Lung (tissue), 11 donors: ENCODE measurements at regions not wholly inside any gene's neighbourhood (a gene's known extent, or its start where the extent isn't known, plus 50 kb on each side); places are given as distances from the start of the nearest gene placed in this dataset.

Experiments used
- ATAC-seq: fragments of 200-7000 bp; cut with Tn5 transposase; one replicate; pipeline ENCODE4 v1.9.1; 2020; ENCODE audit warnings: moderate number of reproducible peaks; ENCODE audit not compliant: insufficient read depth, low FRiP score
- DNase-seq, 3 donors: peaks; one replicate each; pipeline ENCODE4 v3.0.0-alpha.2; 2013 to 2017
- H3K27ac ChIP-seq, 2 donors: one replicate each; pipeline ENCODE4 v1.5.1; 2013; ENCODE audit warnings: mild to moderate bottlenecking in 2 of 2, moderate library complexity in 2 of 2, control low read depth in 1 of 2, inconsistent platforms in 1 of 2, low read depth in 1 of 2, low read length in 1 of 2
- H3K27me3 ChIP-seq, 3 donors: one replicate each; pipeline ENCODE4 v1.5.1; 2013; ENCODE audit warnings: low read length in 2 of 3; ENCODE audit not compliant: control insufficient read depth in 3 of 3, insufficient read depth in 3 of 3
- H3K36me3 ChIP-seq, 4 donors: one replicate each; pipeline ENCODE4 v1.5.1; 2013; ENCODE audit warnings: low read length in 4 of 4, mild to moderate bottlenecking in 1 of 4, moderate library complexity in 1 of 4; ENCODE audit not compliant: control insufficient read depth in 4 of 4, insufficient read depth in 4 of 4
- H3K4me1 ChIP-seq, 5 donors: one replicate each; pipeline ENCODE4 v1.5.1; 2013; ENCODE audit warnings: low read length in 5 of 5, mild to moderate bottlenecking in 2 of 5, moderate library complexity in 1 of 5; ENCODE audit not compliant: control insufficient read depth in 5 of 5, insufficient read depth in 5 of 5
- H3K4me3 ChIP-seq: one replicate; pipeline ENCODE4 v1.5.1; 2013; ENCODE audit warnings: mild to moderate bottlenecking, control low read depth, moderate library complexity
- H3K9ac ChIP-seq, 2 donors: one replicate each; pipeline ENCODE4 v1.5.1; 2013; ENCODE audit warnings: low read length in 2 of 2, control low read depth in 1 of 2; ENCODE audit not compliant: insufficient read depth in 1 of 2
- H3K9me3 ChIP-seq, 4 donors: one replicate each; pipeline ENCODE4 v1.5.1; 2013; ENCODE audit warnings: low read length in 3 of 4, mild to moderate bottlenecking in 1 of 4, moderate library complexity in 1 of 4; ENCODE audit not compliant: control insufficient read depth in 4 of 4, insufficient read depth in 3 of 4
- WGBS, 2 donors: extraction: QIAGEN DNeasy Blood & Tissue Kit; methylation state at CpG; one replicate each; pipeline ENCODE4 v1.1.7; 2013; 5-methylcytosine and 5-hydroxymethylcytosine counted together
- TF ChIP-seq, protein P1 (sequence below): IDR thresholded peaks from 2 replicates; pipeline ENCODE4 v1.5.1; 2012; ENCODE audit warnings: mild to moderate bottlenecking; ENCODE audit errors: control extremely low read depth, extremely low read depth
- donor health status: control.
- donor health status: control.
- donor health status: Bipolar disorder and iron deficiency.
- donor health status: healthy.
- donor health status: DM: yes; HTN: yes; CAD: no.

DNA sequence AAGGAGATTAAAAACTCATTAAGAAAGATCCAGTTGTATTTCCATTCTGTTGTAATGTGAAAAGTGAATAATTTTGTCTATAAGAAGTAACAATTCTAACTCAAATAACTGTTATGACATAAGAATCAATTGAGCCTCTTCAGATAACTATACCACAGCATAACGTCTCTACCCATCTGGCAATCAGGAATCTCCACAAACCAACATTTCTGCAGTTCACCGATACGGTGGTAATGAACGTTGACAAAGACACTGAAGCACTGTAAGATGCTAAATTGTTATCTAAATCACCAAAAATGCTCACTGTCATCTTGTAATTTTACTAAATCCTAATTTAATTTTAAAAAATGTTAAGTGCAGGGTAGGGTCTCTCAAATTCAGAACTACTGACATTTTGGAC lies 130.9 kb upstream of the USP15 start:
- no peak for DNase-seq
- Histone ChIP-seq H3K36me3 (no peaks in the 10 kb centered on the region), H3K27me3 (no peaks in the 10 kb centered on the region), H3K9me3 (no peaks in the 10 kb centered on the region), H3K9ac (no peak overlapping the region), H3K27ac (no peak overlapping the region), H3K4me3 (no peak overlapping the region), H3K4me1 (no peaks in the 10 kb centered on the region)
- WGBS, 2 donors, result 67 to 77% methylated on average over 4 of the region's 4 CpGs
- ATAC-seq, result no peak
- TF ChIP-seq, protein P1, sequence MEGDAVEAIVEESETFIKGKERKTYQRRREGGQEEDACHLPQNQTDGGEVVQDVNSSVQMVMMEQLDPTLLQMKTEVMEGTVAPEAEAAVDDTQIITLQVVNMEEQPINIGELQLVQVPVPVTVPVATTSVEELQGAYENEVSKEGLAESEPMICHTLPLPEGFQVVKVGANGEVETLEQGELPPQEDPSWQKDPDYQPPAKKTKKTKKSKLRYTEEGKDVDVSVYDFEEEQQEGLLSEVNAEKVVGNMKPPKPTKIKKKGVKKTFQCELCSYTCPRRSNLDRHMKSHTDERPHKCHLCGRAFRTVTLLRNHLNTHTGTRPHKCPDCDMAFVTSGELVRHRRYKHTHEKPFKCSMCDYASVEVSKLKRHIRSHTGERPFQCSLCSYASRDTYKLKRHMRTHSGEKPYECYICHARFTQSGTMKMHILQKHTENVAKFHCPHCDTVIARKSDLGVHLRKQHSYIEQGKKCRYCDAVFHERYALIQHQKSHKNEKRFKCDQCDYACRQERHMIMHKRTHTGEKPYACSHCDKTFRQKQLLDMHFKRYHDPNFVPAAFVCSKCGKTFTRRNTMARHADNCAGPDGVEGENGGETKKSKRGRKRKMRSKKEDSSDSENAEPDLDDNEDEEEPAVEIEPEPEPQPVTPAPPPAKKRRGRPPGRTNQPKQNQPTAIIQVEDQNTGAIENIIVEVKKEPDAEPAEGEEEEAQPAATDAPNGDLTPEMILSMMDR, result no peak

DNA sequence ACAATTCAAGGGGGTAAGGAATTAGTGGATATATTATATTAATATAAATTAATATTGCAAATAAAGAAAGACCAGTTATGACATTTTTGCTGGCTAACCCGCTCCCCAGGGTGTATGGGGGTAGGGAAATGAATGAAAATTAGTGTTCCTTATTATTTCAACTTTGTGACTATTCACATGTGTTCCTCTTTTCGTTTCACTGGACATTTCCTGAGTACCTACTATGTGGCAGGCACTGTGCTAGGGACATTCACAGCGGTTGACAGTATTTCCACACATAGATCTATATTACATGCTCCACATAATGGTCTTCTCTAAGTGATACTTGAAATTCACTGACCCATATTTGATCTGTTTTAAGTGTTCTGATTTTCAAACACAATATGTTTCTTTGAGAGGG lies 129.8 kb upstream of the USP15 start:
- TF ChIP-seq, protein P1, result no peak
- no peaks in the 10 kb centered on the region for H3K36me3 ChIP-seq
- no peak for ATAC-seq
- H3K9me3 ChIP-seq, result no peaks in the 10 kb centered on the region
- DNase-seq, result no peak
- H3K27me3 ChIP-seq, result no peaks in the 10 kb centered on the region
- no peak overlapping the region for H3K4me3 ChIP-seq
- H3K27ac ChIP-seq, result no peak overlapping the region
- H3K9ac ChIP-seq, result no peak overlapping the region
- WGBS, 2 donors, result 61 to 64% methylated on average over 3 of the region's 3 CpGs
- H3K4me1 ChIP-seq, result no peaks in the 10 kb centered on the region

DNA sequence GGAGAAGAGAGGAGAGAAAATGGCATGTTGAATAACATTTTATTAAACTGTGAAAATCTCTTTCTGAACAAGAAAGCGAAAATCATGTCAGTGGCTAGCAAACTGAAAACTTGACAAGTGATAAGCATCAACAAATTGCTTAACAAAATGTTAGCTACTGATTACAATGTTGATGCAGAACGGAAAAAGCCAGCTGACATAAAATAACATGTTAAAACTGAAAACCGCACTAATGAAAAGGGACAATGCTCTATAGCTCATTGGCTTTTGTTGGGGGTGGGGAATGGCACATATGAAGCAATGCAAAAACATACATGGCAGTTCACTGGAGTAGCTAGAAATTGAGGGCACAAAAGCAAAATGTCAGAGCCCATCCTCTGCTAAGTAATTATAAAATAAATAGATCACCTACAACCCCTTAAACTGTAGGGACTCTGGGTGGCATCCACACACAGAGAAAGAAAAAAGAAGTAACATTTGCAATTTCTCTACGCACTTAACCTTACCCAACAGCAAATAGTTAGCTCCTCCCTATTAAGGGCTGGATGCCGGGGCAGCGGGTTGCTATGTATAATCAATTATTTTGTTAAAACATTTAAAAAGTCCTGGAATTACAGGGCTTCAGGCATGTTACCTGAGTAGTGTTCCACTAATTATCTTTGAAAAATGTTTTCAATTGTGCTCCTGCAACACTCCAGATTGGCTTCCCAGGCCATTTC lies 129.2 kb upstream of the USP15 start:
- TF ChIP-seq, protein P1, result no peak

DNA sequence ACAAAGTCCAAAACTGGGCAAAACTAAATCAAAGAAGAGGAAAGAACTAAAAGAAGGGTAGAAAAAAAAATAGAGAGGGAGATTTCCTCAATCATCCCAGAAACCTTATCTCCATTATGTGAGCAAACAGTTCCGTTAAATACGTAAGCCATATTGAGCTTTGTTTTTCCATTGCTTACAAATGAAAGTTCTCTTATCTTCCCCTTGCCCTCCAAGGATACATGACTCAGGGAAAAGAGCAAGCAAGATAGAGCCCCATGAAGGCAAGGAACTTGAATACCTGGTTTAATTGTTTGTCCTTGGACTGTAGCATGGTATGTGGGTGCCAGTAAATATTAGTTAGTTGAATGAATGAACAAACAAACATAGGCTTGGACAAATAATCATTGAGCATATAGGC lies 126.8 kb upstream of the USP15 start:
- Histone ChIP-seq H3K36me3 (no peaks in the 10 kb centered on the region), H3K27me3 (no peaks in the 10 kb centered on the region), H3K9me3 (no peaks in the 10 kb centered on the region), H3K27ac (no peak overlapping the region), H3K9ac (no peak overlapping the region), H3K4me3 (no peak overlapping the region), H3K4me1 (no peaks in the 10 kb centered on the region)
- TF ChIP-seq, protein P1, result no peak
- WGBS, 2 donors, result 93 to 96% methylated on average over 2 of the region's 2 CpGs
- no peak for ATAC-seq
- no peak for DNase-seq

More for the DNA sequence above, 129.2 kb upstream of the USP15 start:
- DNase-seq (no peak), ATAC-seq (no peak)
- Histone ChIP-seq H3K9ac (no peak overlapping the region), H3K27ac (no peak overlapping the region), H3K4me1 (no peaks in the 10 kb centered on the region), H3K27me3 (no peaks in the 10 kb centered on the region), H3K36me3 (no peaks in the 10 kb centered on the region), H3K9me3 (no peaks in the 10 kb centered on the region), H3K4me3 (no peak overlapping the region)
- 44 to 63% methylated on average over 6 of the region's 6 CpGs for WGBS, 2 donors
